ENCODE measurements at regions not wholly inside any gene's neighbourhood (a gene's known extent, or its start where the extent isn't known, plus 50 kb on each side); places are given as distances from the start of the nearest gene placed in this dataset.

- TF ChIP-seq CTCF (IDR thresholded peaks at IDR 0.05) (no peak), POLR2A (IDR thresholded peaks at IDR 0.05) (no peak), POLR2AphosphoS5 (IDR thresholded peaks at IDR 0.05) (no peak)
Measured at GRCh38 chr12:75759196-75759595, 247.8 kb upstream of the KRR1 start.

All from prostate gland (tissue), 2 donors.